NCI-H82 (cell line): ENCODE measurements at regions not wholly inside any gene's neighbourhood (a gene's known extent, or its start where the extent isn't known, plus 50 kb on each side); places are given as distances from the start of the nearest gene placed in this dataset.
"Not testable (repeated sequence)": the region's sequence is repeated elsewhere in the genome, so short reads cannot be mapped to it uniquely, and the experiment has no call there.

Experiments
- DNase-seq: peaks from one replicate; lab custom pipeline; 2025; lab: John Stamatoyannopoulos, UW

GRCh38 chr7:67475293-67475692 is 478.7 kb downstream of the TYW1 start:
- DNase-seq = no peak

- DNase-seq = peak; percentile 11
Measured at GRCh38 chr7:67478066-67478465, 481.4 kb downstream of the TYW1 start.

- DNase-seq = peak; percentile 88
Measured at GRCh38 chr7:67484244-67484751, 487.7 kb downstream of the TYW1 start.

GRCh38 chr7:67486401-67486800 is 489.8 kb downstream of the TYW1 start:
- DNase-seq = no peak

- no peak for DNase-seq
Measured at GRCh38 chr7:67487316-67487715, 490.7 kb downstream of the TYW1 start.

- no peak for DNase-seq
Measured at GRCh38 chr7:67489881-67490280, 493.2 kb downstream of the TYW1 start.

GRCh38 chr7:67493366-67493765 is 496.7 kb downstream of the TYW1 start:
- DNase-seq = peak; percentile 88

- DNase-seq = no peak
Measured at GRCh38 chr7:67496589-67496988, 500.0 kb downstream of the TYW1 start.

GRCh38 chr7:67497914-67498313 is 501.3 kb downstream of the TYW1 start:
- not testable (repeated sequence) for DNase-seq

GRCh38 chr7:67502929-67503328 is 506.3 kb downstream of the TYW1 start:
- DNase-seq = no peak

GRCh38 chr7:67505449-67505848 is 508.8 kb downstream of the TYW1 start:
- no peak for DNase-seq

GRCh38 chr7:67512481-67512880 is 515.8 kb downstream of the TYW1 start:
- peak; percentile 92 for DNase-seq

GRCh38 chr7:67518580-67518979 is 521.9 kb downstream of the TYW1 start:
- no peak for DNase-seq

GRCh38 chr7:67519171-67519570 is 522.5 kb downstream of the TYW1 start:
- DNase-seq = no peak

GRCh38 chr7:67522504-67522903 is 525.9 kb downstream of the TYW1 start:
- no peak for DNase-seq

GRCh38 chr7:67523713-67524112 is 527.1 kb downstream of the TYW1 start:
- peak; percentile 98 for DNase-seq

GRCh38 chr7:67525588-67525987 is 529.0 kb downstream of the TYW1 start:
- no peak for DNase-seq

- no peak for DNase-seq
Measured at GRCh38 chr7:67535241-67535989, 538.8 kb downstream of the TYW1 start.

GRCh38 chr7:67542916-67543315 is 546.3 kb downstream of the TYW1 start:
- no peak for DNase-seq

GRCh38 chr7:67547183-67547907 is 550.7 kb downstream of the TYW1 start:
- DNase-seq = no peak

- DNase-seq = peak; percentile 45
Measured at GRCh38 chr7:67549126-67549525, 552.5 kb downstream of the TYW1 start.

- peak; percentile 11 for DNase-seq
Measured at GRCh38 chr7:67550801-67551436, 554.3 kb downstream of the TYW1 start.

- DNase-seq = no peak
Measured at GRCh38 chr7:67552738-67553137, 556.1 kb downstream of the TYW1 start.
